Prostate gland (tissue), 2 donors: ENCODE measurements at regions not wholly inside any gene's neighbourhood (a gene's known extent, or its start where the extent isn't known, plus 50 kb on each side); places are given as distances from the start of the nearest gene placed in this dataset.

Source experiments
- CTCF ChIP-seq, 4 experiments: fragments of 200-600 bp in 2 of 4; fragments of 450-650 bp in 2 of 4; sonication (generic) in 2 of 4; IDR thresholded peaks; 1 replicate in 3 of 4; 2 replicates in 1 of 4; pipeline ENCODE4 v1.5.1; 2016 to 2019; ENCODE audit warnings: antibody characterized with exemption in 4 of 4, mild to moderate bottlenecking in 2 of 4, moderate library complexity in 2 of 4
- POLR2A ChIP-seq: fragments of 450-650 bp; IDR thresholded peaks from one replicate; pipeline ENCODE4 v1.6.1; 2016; ENCODE audit warnings: antibody characterized with exemption, mild to moderate bottlenecking
- POLR2AphosphoS5 ChIP-seq: sonication (generic); formaldehyde crosslinking; IDR thresholded peaks from one replicate; pipeline ENCODE4 v1.6.1; 2017; ENCODE audit warnings: antibody characterized with exemption

GRCh38 chr3:164233951-164234350, 844.3 kb downstream of the SI start:
- no peak for TF ChIP-seq CTCF (IDR thresholded peaks at IDR 0.05)
- TF ChIP-seq POLR2AphosphoS5 = no peak
- TF ChIP-seq POLR2A = no peak
